GM18507 (cell line): ENCODE measurements at regions not wholly inside any gene's neighbourhood (a gene's known extent, or its start where the extent isn't known, plus 50 kb on each side); places are given as distances from the start of the nearest gene placed in this dataset.

Experiments
- DNase-seq: peaks from one replicate; pipeline ENCODE4 v3.0.0; 2011; ENCODE audit warnings: low read depth; ENCODE audit not compliant: insufficient read length; ENCODE audit errors: extremely low spot score
- FAIRE-seq: peaks from 2 replicates; lab custom pipeline; 2011; peaks lifted over from hg19 to GRCh38; lab: Jason Lieb, UNC

GRCh38 chr17:33464669-33465280 lies 171.7 kb upstream of the ASIC2 start:
- FAIRE-seq, result no peak
- no peak for DNase-seq

- no peak for DNase-seq
- no peak for FAIRE-seq
Observed at GRCh38 chr17:33469421-33469820, 176.3 kb upstream of the ASIC2 start.

- DNase-seq (no peak), FAIRE-seq (no peak)
Observed at GRCh38 chr17:33469911-33470310, 176.8 kb upstream of the ASIC2 start.

- DNase-seq (no peak), FAIRE-seq (no peak)
Observed at GRCh38 chr17:33473061-33473460, 180.0 kb upstream of the ASIC2 start.

- DNase-seq, result no peak
- no peak for FAIRE-seq
Observed at GRCh38 chr17:33474789-33475188, 181.7 kb upstream of the ASIC2 start.

GRCh38 chr17:33475594-33475993 lies 182.5 kb upstream of the ASIC2 start:
- FAIRE-seq, result no peak
- no peak for DNase-seq

GRCh38 chr17:33481652-33482051 lies 188.6 kb upstream of the ASIC2 start:
- DNase-seq (no peak), FAIRE-seq (no peak)

- no peak for FAIRE-seq
- no peak for DNase-seq
Observed at GRCh38 chr17:33482636-33483035, 189.5 kb upstream of the ASIC2 start.

GRCh38 chr17:33484559-33484958 lies 191.5 kb upstream of the ASIC2 start:
- DNase-seq, result no peak
- no peak for FAIRE-seq

GRCh38 chr17:33486135-33486885 lies 193.2 kb upstream of the ASIC2 start:
- DNase-seq (no peak), FAIRE-seq (no peak)

- FAIRE-seq, result no peak
- no peak for DNase-seq
Observed at GRCh38 chr17:33487187-33487879, 194.2 kb upstream of the ASIC2 start.

GRCh38 chr17:33491871-33492481 lies 198.9 kb upstream of the ASIC2 start:
- no peak for DNase-seq
- FAIRE-seq, result no peak

- no peak for FAIRE-seq
- no peak for DNase-seq
Observed at GRCh38 chr17:33492731-33493265, 199.7 kb upstream of the ASIC2 start.

- no peak for DNase-seq
- no peak for FAIRE-seq
Observed at GRCh38 chr17:33493566-33493965, 200.5 kb upstream of the ASIC2 start.

- FAIRE-seq (no peak), DNase-seq (no peak)
Observed at GRCh38 chr17:33494151-33494550, 201.1 kb upstream of the ASIC2 start.

GRCh38 chr17:33497623-33498022 lies 204.5 kb upstream of the ASIC2 start:
- DNase-seq (no peak), FAIRE-seq (no peak)

- no peak for DNase-seq
- FAIRE-seq, result no peak
Observed at GRCh38 chr17:33498069-33498468, 205.0 kb upstream of the ASIC2 start.

GRCh38 chr17:33499040-33499439 lies 205.9 kb upstream of the ASIC2 start:
- no peak for FAIRE-seq
- DNase-seq, result no peak

- DNase-seq, result peak; percentile 3
- no peak for FAIRE-seq
Observed at GRCh38 chr17:33500151-33500550, 207.1 kb upstream of the ASIC2 start.

GRCh38 chr17:33501185-33501584 lies 208.1 kb upstream of the ASIC2 start:
- FAIRE-seq (no peak), DNase-seq (no peak)
